Fibroblast of skin of abdomen (primary cell): ENCODE measurements at regions not wholly inside any gene's neighbourhood (a gene's known extent, or its start where the extent isn't known, plus 50 kb on each side); places are given as distances from the start of the nearest gene placed in this dataset.
A peak's percentile ranks its signal among the peaks of the same experiment; 100 is the strongest.

Experiments
- DNase-seq: peaks from one replicate; pipeline ENCODE4 v3.0.0-alpha.2; 2013

DNA sequence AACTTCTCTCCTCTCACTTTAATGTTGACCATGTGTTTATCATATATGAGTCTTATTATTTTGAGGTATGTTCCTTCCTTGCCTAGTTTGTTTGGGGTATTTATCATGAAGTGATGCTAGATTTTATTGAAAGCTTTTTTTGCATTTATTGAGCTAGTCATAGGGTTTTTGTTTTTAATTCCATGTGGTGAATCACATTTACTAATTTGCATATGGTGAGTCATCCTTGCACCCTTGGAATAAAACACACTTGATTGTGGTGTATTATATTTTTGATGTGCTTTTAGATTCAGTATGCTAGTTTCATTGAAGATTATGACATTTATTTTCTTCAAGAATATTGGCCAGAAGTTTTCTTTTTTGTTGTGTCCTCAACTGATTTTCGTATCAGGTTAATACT lies 464.6 kb downstream of the PCDH18 start:
- DNase-seq: peak; percentile 17

DNA sequence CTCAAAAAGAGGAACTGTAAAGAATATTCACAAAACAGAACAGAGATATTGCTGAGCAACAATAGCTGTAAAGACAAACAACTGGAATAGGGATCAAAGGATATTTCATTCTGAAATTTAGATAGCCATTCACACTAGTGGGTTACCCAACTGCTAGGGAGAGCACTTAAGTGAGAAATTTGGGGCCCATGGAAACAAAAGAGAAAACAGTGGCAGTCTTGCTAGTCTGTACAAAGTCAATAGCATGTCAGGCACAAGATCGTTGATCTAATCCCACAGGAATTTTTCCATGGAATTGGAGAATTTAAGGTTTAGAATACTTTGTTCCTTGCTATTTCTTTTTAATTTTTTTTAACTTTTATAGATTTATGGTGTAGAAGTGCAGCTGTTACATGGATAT lies 467.0 kb downstream of the PCDH18 start:
- DNase-seq: peak; percentile 32

- DNase-seq: no peak
These were observed 468.3 kb downstream of the PCDH18 start for GRCh38 chr4:137063961-137064360.

- no peak for DNase-seq
These were observed 489.1 kb downstream of the PCDH18 start for GRCh38 chr4:137043184-137043583.

GRCh38 chr4:137039370-137039769 lies 492.9 kb downstream of the PCDH18 start:
- no peak for DNase-seq

- no peak for DNase-seq
These were observed 500.1 kb downstream of the PCDH18 start for GRCh38 chr4:137032222-137032621.

- DNase-seq: peak; percentile 68
These were observed 503.3 kb downstream of the PCDH18 start for GRCh38 chr4:137029026-137029425.

GRCh38 chr4:137025484-137026059 lies 506.7 kb downstream of the PCDH18 start:
- DNase-seq: no peak

- no peak for DNase-seq
These were observed 516.6 kb downstream of the PCDH18 start for GRCh38 chr4:137015426-137016409.

DNA sequence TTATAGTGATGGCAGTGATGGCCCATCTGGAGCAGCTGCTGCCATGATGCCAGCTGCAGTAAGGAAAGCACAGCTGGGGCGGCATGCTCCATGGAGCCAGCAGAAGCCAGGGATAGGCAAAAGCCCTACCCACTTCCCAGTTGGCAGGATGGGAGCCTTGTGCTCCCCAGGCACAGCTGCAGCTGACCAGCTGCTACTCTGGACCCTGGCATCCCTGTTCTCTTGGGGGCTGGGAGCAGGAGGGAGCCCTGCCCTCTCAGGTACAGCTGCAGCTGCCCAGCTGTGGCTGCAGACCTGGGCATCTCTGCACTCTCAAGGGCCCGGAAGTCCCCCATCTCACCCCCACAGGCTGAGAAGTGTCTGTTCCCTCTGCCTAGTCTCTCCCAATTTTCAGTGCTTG lies 531.9 kb downstream of the PCDH18 start:
- no peak for DNase-seq

GRCh38 chr4:136992032-136992431 lies 540.3 kb downstream of the PCDH18 start:
- no peak for DNase-seq

DNA sequence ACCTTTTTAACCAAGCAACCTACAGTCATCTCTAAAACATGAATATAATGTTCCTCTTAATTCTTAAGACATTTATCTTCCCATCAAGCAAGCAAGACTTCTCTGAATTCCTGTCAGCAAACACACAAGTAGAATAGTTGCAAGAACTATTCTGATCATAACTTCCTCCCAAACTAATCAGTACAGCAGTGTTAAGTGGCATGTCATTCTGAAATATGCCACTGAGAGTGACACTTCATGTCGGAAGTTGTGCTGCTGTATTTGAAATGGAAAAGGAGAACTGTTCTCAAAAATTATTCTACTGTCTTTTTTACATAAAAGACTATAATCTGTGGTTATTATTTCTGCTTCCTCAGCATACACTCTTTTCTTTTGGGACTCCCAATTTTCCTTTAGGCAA lies 546.6 kb downstream of the PCDH18 start:
- DNase-seq: no peak

DNA sequence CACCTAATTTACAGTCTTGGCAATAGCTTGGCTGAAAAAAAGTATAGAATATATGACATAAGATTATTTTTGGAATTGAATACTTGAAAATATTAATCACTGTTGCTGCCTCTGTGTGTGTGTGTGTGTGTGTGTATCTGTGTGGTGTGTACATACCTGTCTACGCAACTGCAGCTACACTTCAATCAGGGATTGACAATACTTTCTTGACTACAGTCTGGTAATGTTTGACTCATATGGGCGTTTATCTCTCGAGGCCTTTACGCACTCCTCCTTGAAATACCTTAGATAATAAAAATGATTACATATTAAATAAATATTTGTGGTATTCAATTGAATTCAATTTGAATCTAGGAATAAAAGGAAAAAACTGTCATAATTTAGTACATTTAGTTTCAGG lies 565.2 kb downstream of the PCDH18 start:
- no peak for DNase-seq

DNA sequence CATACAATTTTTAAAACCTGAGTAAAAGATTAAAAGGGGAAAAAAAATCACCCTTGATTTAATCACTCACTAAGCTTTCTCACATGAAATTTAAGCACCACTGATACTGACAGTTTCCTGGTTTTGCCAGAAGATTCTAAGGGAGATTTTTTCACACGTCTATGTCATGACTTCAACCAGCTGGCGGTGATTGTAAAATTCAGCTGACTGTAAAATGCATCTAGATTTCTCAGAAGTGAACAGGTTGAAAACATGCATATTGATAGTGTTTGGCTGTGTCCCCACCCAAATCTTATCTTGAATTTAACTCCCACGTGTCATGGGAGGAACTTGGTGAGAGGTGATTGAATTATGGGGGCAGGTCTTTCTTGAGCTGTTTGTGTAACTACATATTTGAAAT lies 566.8 kb downstream of the PCDH18 start:
- no peak for DNase-seq

DNA sequence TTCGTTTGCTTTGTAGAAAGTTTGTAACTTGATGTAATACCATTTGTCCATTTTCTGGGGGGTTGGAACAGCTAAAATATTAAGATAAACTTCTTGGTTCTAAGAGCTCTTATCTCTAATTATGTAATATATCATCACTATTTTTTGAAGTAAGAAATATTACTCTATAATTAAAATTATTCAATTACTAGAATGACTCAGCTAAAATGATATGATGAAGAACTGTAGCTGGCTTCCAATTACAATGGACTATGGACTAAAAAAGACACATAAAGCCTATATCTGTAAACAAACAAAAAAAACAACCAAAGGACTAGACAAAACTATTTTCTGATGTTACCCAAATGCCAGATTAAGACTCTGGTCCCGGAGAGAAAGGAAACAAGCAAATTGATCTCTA lies 569.4 kb downstream of the PCDH18 start:
- DNase-seq: no peak

DNA sequence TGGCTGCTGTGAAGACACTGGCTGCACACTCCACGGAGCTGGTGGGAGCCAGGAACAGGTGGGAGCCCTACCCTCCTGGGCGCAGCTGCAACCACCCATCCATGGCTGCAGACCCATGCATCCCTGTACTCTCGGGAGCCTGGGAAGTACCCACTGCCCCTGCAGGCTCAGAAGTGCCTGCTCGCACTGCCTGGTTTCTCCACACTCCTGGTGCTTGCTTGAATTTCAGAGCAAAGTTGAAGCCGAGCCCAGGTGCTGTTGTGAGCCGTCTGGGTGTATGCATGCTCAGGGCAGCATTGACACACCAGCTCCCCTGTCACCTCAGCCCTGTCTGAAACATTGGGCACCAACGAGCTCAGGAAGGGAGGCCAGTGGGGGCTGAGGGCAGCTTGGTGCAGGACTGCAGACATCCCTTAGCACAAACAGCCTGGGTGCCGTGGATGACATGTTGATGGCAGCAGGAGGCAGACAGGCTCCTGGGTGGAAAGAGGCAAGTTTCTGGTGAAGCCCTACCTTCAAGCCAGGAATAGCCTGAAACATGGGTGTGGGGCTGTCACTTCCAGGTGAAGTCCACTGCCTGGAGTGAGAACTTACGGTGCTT lies 585.9 kb downstream of the PCDH18 start:
- no peak for DNase-seq

DNA sequence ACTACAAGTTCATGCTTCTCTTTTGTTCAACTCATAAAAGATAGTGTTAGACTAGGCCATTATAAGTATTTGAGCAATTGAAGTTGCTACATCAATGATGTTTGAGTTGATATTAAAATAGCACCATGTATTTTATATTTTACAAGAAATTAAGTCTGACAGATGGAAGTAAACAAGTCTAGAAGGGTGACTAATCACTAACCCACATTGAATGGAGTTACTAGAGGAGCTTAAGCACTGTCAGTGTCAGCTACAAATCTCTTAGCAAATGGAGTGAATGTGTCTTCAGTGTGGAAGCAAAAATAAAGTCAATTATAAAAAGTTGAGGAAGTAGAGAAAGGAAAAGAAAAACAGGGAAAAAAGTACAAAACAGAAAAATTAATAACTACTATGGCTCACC lies 592.5 kb downstream of the PCDH18 start:
- DNase-seq: no peak

- peak; percentile 40 for DNase-seq
These were observed 596.4 kb downstream of the PCDH18 start for GRCh38 chr4:136935871-136936270.

- no peak for DNase-seq
These were observed 597.0 kb downstream of the PCDH18 start for GRCh38 chr4:136935305-136935704.

- DNase-seq: no peak
These were observed 597.7 kb downstream of the PCDH18 start for GRCh38 chr4:136934601-136935000.

GRCh38 chr4:136931781-136932180 lies 600.5 kb downstream of the PCDH18 start:
- DNase-seq: peak; percentile 39

- no peak for DNase-seq
These were observed 603.3 kb downstream of the PCDH18 start for GRCh38 chr4:136928957-136929411.

DNA sequence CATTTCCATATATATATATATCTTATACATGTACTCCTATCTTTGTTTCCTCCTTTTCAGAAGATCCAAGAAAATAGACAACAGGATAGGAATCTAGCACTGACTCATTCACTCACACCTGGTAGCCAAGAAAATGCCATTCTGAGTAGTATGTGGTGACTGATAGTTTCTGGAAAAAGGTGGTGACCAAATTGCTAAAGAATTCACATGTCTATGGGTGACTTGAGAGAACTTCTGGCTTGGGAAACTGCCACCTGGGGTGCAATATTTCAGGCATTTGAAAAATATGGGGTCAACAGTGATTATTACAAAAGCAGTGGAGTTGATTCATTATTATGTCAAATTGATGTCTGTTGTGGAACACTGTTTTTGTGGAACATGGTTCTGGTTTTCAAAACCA lies 605.1 kb downstream of the PCDH18 start:
- DNase-seq: peak; percentile 77

GRCh38 chr4:136925203-136925602 lies 607.1 kb downstream of the PCDH18 start:
- DNase-seq: no peak
